ENCODE measurements at regions not wholly inside any gene's neighbourhood (a gene's known extent, or its start where the extent isn't known, plus 50 kb on each side); places are given as distances from the start of the nearest gene placed in this dataset.

- TF ChIP-seq CHD7 (IDR thresholded peaks at IDR 0.05; ENCODE audit: insufficient replicate concordance, low read length), result no peak
- TF ChIP-seq SP4 (IDR thresholded peaks at IDR 0.05; ENCODE audit: low read length), result no peak
- TF ChIP-seq KDM1A (IDR thresholded peaks at IDR 0.05; ENCODE audit: borderline replicate concordance, low read length), result no peak
- TF ChIP-seq BRCA1 (IDR thresholded peaks at IDR 0.05; ENCODE audit: low read depth, low read length), result no peak
- TF ChIP-seq ASH2L (IDR thresholded peaks at IDR 0.05; ENCODE audit: low read length), result no peak
- no peak for TF ChIP-seq POLR2AphosphoS5 (IDR thresholded peaks at IDR 0.05; ENCODE audit: low read depth, low read length)
- TF ChIP-seq USF2 (IDR thresholded peaks at IDR 0.05; ENCODE audit: low read length), result no peak
- TF ChIP-seq EP300 (IDR thresholded peaks at IDR 0.05; ENCODE audit: borderline replicate concordance in 1 of 2, low read depth in 2 of 2, low read length in 2 of 2), result no peak
- no peak for TF ChIP-seq EZH2 (IDR thresholded peaks at IDR 0.05; ENCODE audit: low read depth, low read length, severe bottlenecking)
- TF ChIP-seq SIN3A (conservative IDR thresholded peaks at IDR 0.05 in 1 of 2, IDR thresholded peaks at IDR 0.05 in 1 of 2; ENCODE audit: low read depth in 1 of 2, low read length in 2 of 2), result no peak
- TF ChIP-seq SIX5 (IDR thresholded peaks at IDR 0.05; ENCODE audit: low read depth, low read length), result no peak
These were observed 256.8 kb upstream of the B3GAT1 start (continued) for GRCh38 chr11:134668796-134669195.
